ENCODE measurements at regions not wholly inside any gene's neighbourhood (a gene's known extent, or its start where the extent isn't known, plus 50 kb on each side); places are given as distances from the start of the nearest gene placed in this dataset.
"Not testable (repeated sequence)": the region's sequence is repeated elsewhere in the genome, so short reads cannot be mapped to it uniquely, and the experiment has no call there.

DNA sequence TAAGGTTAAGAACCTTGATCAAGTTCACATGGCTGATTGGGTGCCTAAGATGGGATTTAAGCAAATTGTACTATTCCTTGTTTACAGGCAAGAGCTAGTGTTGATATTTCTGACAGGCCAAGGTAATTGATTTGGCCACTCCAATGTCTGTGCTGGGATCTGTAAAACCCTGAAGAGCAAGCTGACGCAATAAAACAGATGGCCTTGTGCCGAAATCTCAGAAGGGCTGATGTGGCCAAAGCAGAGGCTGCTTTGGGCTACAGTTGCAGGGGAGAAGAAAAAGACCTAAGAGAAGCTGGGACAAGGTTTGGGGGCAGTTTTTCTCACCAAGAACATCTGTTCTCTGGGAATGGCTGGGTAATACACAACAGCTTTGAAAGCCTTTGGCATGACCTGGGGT is 463.2 kb upstream of the ZNF608 start:
- peak overlapping the region; percentile 35 for H3K27ac ChIP-seq
- no peak for DNase-seq (ENCODE audit: low read depth, low spot score)

DNA sequence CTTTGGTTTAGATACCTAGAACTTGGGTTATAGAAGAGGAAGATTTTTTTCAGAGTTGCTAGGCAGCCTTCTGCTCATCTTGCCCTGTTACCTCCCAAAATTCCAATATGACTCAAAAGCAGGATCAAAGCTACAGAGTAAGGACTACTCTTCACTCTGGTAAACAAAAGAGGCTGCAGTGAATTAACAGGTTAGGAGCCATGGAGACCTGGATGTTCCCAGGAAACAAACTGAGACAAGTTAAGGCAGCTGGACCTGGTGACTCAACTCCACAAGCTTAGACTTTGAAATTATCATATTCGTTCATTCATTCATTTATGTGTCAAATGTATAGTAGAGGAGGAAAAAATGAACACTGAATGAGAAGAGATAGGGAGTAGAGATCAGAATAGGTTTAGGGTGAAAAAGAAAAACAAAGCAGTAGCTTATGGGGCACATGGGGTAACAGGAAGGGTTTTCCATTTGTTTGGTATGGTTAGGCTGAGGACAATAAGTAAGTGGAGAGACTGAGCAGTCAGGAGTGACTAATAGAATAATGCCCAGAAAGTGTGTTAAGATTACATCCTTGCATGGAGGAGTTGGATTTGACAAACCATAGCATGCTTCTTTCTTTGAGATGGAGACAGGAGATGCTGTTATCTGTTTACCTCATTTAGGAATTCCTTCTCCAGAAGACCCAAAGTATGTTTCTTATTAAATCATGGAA is 464.0 kb upstream of the ZNF608 start:
- H3K27ac ChIP-seq: peak overlapping the region; percentile 35
- DNase-seq (ENCODE audit: low read depth, low spot score): peak; percentile 78

DNA sequence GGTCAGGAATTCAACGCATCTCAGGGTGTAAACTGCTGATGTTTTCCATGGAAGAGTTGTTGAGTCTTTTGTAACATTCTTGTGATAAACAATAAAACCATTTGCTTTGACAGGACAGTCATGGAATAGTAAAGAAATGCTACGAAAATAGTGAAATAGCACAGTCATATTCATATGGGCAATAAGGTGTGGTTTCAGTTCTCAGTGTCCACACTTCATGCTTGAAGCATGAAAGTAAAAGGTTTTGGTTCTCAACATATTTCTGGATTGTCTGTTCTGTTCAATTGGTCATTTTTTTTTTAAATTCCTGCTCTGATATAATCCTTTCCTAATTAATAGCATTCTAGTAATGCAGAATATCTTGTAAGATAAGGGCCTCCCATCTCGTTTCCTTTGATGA is 467.6 kb upstream of the ZNF608 start:
- no peak for DNase-seq (ENCODE audit: low read depth, low spot score)
- H3K27ac ChIP-seq: no peak overlapping the region

DNA sequence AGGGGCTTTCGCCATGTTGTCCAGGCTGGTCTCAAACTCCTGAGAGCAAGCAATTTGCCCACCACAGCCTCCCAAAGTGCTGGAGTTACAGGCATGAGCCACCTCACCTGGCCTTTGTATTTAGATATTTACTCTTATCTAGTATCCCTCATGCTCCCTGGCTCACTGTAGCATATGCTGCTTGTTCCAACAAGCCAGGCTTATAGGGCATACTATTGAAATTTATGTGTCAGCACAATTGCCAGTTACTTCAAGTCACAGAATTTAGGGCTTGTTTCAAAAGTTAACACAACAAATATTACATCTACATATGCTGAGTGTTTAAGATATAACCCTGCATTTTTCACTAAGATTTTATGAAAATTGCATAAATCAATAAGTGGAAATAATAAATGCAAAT is 469.2 kb upstream of the ZNF608 start:
- peak; percentile 36 for DNase-seq (ENCODE audit: low read depth, low spot score)
- no peak overlapping the region for H3K27ac ChIP-seq

DNA sequence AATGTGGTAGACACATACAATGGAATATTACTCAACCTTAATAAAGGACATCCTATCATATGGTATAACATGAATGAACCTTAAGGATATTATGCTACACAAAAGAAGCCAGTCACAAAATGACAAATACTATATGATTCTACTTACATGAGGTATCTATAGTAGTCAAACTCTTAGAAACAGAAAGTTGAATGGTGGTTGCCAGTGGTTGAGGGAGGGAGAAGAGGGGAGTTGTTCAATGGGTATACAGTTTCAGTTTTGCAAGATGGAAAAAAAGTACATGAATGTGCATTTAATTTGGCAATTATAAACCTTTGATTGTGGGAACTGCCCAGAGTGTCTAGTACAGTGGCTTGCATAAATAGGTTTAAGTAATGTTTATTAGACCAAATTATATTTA is 473.3 kb upstream of the ZNF608 start:
- no peak overlapping the region for H3K27ac ChIP-seq
- DNase-seq (ENCODE audit: low read depth, low spot score): no peak

DNA sequence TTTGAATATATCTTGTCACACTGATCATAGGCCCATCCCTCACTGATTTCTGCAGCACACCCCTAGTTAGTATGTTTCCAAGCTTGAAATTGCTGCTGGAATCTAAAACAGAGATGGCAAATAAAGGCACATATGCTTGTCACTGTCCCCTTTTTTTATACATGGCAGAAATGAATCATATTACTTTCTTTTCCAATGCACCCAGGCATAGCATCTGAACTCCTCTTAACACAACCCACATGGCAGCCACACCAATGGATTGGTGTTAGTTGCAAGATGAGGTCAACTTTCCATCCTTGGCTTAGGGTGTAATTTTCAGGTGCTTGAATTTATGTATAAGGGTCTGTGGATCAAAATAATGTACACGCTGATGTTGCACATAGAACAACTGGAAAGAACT is 473.8 kb upstream of the ZNF608 start:
- no peak for DNase-seq (ENCODE audit: low read depth, low spot score)
- no peak overlapping the region for H3K27ac ChIP-seq

DNA sequence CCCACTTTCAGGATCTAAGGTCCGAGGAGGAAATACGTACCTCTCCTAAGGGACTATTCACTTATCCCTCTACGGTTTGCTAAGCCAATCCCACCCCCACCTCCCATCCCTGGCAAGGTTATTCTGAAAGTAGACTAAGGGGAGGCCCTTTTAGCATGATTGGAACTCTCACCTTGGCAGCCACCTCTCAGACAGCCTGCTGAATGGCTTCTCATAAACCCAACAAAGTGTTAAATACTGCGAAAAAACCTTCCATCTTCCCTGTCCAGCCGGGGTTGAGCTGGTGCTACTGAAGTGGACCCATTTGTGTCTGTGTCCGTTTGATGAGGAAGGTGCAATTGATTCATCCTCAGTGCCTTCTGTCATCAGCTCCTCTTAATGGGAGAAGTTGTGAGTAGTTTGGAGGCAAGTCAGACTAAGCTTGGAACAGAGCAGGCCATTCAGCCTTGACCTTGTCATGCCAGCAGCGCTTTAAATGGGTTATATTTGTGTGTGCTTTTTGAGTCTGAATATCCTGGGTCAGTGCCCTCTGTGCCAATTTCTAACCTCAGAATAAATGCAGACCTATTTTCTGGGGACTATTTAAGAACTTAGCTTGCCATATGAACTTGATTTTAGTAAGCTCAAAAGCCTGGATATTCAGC is 476.3 kb upstream of the ZNF608 start:
- no peak overlapping the region for H3K27ac ChIP-seq
- DNase-seq (ENCODE audit: low read depth, low spot score): no peak

DNA sequence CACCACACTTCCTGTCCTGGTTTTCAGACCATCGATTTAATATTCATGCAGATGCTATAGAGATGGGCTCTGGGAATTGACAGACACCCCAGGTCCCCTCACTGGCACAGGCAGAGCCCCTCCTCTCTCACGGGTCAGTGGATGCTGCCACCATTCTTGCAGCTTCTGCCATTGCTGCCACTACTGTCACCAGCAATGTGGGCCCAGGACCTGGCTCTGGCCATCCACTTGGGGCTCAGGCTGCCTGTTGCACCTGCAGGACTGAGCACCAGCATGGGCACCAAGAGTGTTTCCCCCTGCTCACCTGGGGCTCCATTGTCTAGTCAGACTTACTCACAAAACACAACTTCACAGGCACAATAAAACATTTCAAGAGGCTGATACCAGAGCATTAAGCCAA is 479.0 kb upstream of the ZNF608 start:
- DNase-seq (ENCODE audit: low read depth, low spot score): no peak
- H3K27ac ChIP-seq: no peak overlapping the region

DNA sequence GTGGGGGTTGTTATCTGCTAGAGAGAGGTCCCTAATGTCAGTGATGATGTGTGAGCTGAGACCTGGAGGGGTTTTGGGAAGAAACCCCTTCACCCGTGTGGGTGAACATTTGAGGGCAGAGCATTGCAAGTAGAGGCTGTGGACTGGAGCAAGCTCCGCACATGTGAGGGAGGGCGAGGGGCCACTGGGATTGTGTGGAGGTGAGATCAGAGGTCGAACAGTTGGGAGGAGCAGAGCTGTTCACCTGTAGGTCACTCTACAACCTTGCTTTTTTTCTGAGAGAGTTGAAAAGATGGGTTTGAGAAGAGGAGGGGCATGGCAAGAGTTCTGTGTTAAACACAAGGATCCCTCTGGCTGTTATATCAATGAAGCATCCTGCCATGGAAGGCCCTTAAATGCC is 480.4 kb upstream of the ZNF608 start:
- no peak for DNase-seq (ENCODE audit: low read depth, low spot score)
- no peak overlapping the region for H3K27ac ChIP-seq

DNA sequence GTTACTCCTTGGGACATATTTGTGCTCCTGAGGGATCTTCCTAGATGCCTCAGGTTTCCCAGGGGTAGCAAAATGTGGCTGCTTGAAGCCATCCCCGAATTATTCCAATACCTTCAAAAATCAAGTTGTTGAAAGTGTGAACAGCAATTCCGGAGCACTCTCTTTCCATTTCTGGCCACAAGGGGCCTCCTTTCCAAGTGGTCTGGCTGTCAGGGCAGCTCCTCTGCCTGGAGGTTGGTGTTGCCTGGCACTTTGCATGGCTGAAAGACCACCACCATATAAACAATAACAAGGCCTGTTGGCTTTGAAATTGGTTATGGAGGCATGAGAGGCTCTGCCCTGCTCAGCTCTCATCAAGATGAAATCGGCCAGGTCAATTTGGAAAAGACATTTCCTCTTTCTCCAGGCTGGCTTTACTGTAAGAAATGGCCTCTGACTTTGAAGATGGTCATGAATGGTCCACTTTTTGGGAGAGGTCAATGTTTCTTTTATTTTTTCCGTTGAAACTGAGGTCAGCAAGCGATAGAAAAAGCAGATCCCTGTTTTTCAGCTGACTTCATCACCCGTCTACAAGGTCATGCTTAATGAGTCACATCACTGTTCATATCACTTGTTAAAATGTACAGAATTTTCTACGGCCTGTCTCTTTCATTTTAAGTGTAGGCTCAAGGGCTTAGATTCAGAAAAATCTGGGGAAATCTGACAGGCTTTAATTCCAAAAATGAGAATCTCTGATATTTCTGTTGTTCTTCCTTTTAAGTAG is 481.1 kb upstream of the ZNF608 start:
- DNase-seq (ENCODE audit: low read depth, low spot score): no peak
- H3K27ac ChIP-seq: no peak overlapping the region

DNA sequence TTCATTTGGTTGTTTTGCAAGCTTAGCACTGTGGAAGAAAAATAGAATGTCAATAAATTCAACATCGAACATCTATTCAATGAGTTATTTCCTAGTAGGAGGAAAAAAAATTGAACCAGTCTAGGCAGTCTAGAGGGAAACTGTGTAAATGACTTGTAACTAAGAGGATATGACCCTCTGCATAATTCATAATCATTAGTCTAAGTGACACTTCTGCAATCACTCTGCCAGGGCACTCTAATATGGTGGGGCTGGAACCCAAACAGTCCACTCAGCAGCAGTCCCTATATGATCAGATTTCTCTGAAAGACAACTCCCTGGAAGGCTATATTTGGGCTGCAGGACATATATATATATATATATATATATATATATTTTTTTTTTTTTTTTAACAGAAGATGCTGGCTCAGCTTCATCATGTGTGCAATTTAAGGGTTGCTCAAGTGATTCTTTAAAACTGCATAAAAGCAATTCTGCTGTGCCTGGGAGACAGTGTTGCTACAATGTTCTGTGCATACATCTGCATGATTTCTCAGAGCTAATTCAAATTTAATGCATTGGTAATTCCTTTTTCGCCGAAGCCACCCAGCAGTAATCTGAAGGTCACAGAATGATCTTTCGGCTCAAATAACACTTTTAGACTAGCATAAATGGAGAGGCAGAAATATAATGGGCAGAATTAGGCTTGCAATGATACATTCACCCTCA is 482.1 kb upstream of the ZNF608 start:
- no peak overlapping the region for H3K27ac ChIP-seq
- DNase-seq (ENCODE audit: low read depth, low spot score): no peak

DNA sequence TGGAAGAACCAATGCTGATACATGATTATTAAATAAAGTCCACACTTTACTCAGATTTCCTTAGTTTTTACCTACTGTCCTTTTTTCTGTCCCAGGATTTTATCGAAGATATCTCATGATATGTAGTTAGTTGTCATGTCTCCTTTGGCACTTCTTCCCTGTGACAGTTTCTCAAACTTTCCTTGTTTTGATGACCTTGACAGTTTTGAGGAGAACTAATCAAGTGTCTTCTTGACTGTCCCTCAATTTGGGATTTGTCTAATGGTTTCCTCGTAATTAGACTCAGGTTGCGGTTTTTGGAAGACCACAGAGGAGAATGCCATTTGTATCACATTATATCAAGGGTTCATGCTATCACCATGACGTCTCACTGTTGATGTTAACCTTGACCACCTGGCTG is 483.1 kb upstream of the ZNF608 start:
- DNase-seq (ENCODE audit: low read depth, low spot score): no peak
- H3K27ac ChIP-seq: no peak overlapping the region

DNA sequence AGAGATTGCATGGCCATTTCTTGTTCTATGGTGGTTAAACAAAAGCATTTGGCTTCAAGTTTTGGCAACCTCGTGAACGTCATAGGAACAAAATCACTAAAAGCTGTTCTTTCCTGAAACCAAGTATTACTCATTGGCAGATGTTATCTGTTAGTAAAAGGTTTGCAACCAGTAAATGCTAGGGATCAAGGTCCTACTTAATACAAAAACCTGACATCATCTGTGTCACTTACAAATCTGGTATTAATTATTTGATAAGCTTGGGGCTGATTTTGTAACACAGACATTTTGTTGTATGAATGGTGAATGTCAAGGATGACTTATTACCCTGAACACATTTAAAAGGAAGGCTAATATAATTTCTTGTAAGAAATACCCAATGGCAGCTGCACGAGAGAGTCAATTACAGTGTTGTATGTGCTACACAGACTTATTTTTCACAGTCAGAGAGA is 486.4 kb upstream of the ZNF608 start:
- no peak overlapping the region for H3K27ac ChIP-seq
- DNase-seq (ENCODE audit: low read depth, low spot score): no peak

DNA sequence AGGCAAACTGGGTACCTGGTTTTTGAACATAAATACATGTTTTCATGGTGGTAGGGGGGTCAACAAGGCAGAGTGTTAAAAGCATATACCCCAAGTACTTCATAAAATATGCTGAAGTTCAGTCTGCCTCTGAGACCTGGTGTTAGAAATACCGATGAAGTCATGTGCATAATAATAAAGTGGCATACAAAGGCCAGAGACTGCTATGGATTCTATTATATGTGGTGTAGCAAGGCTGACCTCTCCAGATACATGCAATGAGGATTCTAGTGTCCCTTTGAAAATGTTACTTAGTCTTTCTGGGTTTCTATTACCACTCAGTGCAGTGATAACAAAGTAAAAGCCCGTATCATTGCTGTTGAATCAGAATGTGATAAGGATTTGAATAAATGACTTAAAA is 487.5 kb upstream of the ZNF608 start:
- no peak for DNase-seq (ENCODE audit: low read depth, low spot score)

DNA sequence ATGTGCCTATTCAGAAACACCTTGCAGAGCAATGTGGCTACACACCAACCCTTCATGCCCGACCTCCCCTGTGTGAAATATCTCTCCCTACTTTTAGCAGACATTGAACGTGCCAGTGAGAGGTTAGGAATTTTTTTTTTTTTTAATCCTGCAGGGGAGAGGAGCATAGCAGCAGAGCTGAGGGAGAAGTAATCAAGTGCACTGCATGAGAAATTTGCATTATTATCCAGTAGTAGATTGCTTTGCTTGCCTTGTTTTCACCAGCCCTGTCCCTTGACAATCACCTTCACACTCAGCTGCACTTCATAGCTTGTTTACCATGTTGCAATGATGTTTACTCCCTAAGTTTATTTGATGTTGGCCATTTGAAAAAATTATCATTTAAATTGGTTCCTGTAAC is 489.6 kb upstream of the ZNF608 start:
- no peak for DNase-seq (ENCODE audit: low read depth, low spot score)
- no peak overlapping the region for H3K27ac ChIP-seq

More for the DNA sequence above, 487.5 kb upstream of the ZNF608 start:
- no peak overlapping the region for H3K27ac ChIP-seq

DNA sequence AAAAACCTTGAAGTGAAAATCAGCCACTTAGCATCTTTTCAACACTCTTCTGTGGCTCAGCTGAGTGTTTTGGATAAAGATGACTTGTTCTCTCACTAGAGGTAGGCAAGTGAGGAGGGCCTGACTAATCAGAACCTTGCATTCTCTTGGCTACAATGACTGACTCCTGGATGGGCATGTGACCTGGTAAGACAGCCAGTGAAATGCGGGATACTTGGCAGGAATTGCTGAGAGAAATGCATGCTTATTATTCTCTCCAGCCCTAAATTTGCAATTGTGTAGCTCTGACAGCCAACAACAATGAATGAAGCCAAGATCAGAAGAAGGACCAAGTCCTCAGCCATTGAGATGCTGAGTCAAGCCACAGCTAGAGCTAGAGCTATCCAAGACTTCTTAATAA is 490.5 kb upstream of the ZNF608 start:
- no peak for DNase-seq (ENCODE audit: low read depth, low spot score)
- no peak overlapping the region for H3K27ac ChIP-seq

DNA sequence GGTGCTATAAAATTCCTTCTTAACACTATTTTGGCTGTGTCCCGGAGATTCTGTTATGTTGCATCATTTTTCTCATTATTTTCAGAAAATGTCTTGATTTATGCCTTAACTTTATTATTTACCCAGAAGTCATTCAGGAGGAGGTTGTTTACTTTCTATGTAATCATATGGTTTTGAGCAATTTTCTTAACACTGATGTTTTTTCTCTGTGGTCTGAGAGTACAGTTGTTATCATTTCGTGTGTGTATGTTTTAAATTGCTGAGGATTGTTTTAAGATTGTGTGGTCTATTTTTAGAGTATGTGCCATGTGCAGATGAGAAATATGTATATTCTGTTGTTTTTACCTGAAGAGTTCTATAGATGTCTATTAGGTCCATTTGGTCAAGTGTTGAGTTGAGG is 498.1 kb upstream of the ZNF608 start:
- no peak for DNase-seq (ENCODE audit: low read depth, low spot score)
- H3K27ac ChIP-seq: no peak overlapping the region

DNA sequence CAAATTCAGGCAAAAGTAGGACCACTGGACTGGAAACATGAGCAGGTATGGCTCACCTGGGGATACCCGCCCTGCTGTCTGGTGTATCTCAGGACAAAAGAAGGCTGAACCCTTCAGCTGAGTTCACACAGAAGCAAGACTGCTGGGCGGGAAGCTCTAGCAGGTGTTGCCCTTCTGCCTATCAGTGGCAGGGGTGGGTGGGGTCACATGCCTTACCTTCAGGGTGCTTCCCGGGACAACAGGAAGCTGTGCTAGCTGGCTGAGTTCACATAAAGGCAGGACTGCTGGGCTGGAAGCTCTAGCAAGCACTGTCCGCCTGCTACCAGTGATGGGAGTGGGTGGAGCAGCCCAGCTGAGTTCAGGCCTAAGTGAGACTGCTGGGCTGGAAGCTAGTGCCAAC is 498.8 kb upstream of the ZNF608 start:
- no peak for DNase-seq (ENCODE audit: low read depth, low spot score)
- no peak overlapping the region for H3K27ac ChIP-seq

DNA sequence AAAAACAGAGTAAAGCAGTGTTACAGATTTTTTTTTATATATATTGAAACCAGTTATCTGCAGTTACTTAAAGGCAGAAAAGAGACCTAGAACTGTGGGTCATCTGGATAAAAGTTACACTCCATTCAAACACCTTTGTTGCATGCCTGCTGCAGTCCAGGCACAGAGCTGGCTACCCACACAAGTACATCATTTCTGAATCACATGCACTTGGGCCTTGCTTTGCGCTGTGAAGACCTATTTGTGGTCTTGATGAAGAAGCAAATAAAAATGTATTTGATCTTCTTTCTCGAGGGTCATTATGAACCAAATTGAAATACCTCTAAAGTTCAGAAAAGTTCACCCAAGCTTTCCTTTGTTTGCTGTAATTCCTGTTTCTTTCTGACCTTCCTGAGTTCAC is 503.0 kb upstream of the ZNF608 start:
- DNase-seq (ENCODE audit: low read depth, low spot score): no peak
- H3K27ac ChIP-seq: no peak overlapping the region

DNA sequence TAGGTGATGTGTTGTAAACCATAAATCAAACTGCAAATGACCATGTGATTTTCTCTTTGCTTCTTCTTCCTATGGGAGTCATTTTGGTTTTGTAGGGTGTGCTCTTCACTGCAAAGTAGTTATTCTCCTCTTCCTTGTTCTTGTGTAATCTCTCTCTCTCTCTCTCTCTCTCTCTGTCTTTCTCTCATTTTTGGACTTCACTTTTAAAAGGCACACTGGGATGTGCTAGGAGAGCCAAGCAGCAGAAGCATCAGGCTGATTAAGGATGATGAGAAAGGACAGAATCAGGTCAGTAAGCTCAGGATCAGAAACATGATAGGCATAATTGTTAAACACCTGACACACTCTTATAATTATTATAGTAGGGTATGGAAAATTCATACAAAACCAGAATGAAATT is 505.3 kb upstream of the ZNF608 start:
- peak; percentile 36 for DNase-seq (ENCODE audit: low read depth, low spot score)
- no peak overlapping the region for H3K27ac ChIP-seq

DNA sequence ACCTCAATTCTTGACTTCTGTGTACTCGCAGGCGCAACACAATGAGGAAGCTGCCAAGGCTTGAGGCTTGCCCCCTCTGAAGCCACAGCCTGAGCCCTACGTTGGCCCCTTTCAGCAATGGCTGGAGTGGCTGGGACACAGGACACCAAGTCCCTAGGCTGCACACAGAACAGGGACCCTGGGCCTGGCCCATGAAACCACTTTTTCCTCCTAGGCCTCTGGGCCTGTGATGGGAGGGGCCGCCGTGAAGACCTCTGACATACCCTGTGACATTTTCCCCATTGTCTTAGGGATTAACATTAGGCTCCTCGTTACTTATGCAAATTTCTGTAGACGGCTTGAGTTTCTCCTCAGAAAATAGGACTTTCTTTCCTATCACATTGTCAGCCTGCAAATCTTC is 507.2 kb upstream of the ZNF608 start:
- H3K27ac ChIP-seq: not testable (repeated sequence)

More for the DNA sequence above, 507.2 kb upstream of the ZNF608 start:
- DNase-seq (ENCODE audit: low read depth, low spot score): not testable (repeated sequence)
